KMS-11 (cell line): ENCODE measurements at regions not wholly inside any gene's neighbourhood (a gene's known extent, or its start where the extent isn't known, plus 50 kb on each side); places are given as distances from the start of the nearest gene placed in this dataset.

Source experiments
- H2AFZ ChIP-seq: fragments of 200-600 bp; sonication (generic); 2 replicates; pipeline ENCODE4 v1.6.1; 2016; ENCODE audit warnings: antibody characterized with exemption, mixed run types, low read depth
- H3K27ac ChIP-seq: fragments of 200-600 bp; sonication (generic); 2 replicates; pipeline ENCODE4 v1.6.1; 2016; ENCODE audit warnings: mild to moderate bottlenecking, mixed run types
- H3K27me3 ChIP-seq: fragments of 200-600 bp; sonication (generic); 2 replicates; pipeline ENCODE4 v1.6.1; 2017; ENCODE audit warnings: mild to moderate bottlenecking, low read depth, mixed run types, moderate library complexity; ENCODE audit not compliant: insufficient read depth
- H3K36me3 ChIP-seq: fragments of 200-600 bp; sonication (generic); 2 replicates; pipeline ENCODE4 v1.6.1; 2017; ENCODE audit warnings: mild to moderate bottlenecking, mixed run types; ENCODE audit not compliant: insufficient read depth
- H3K4me1 ChIP-seq: fragments of 200-600 bp; sonication (generic); 2 replicates; pipeline ENCODE4 v1.6.1; 2016; ENCODE audit warnings: mild to moderate bottlenecking, low read depth, mixed run types; ENCODE audit not compliant: poor library complexity, severe bottlenecking
- H3K4me2 ChIP-seq: fragments of 200-600 bp; sonication (generic); 2 replicates; pipeline ENCODE4 v1.7.0; 2016; ENCODE audit warnings: mild to moderate bottlenecking, mixed run types
- H3K4me3 ChIP-seq: fragments of 200-600 bp; sonication (generic); IDR thresholded peaks from 2 replicates; pipeline ENCODE4 v1.6.1; 2017; ENCODE audit warnings: low read depth, low read length, mixed read lengths; ENCODE audit not compliant: insufficient read depth
- H3K79me2 ChIP-seq: fragments of 200-600 bp; sonication (generic); 2 replicates; pipeline ENCODE4 v1.6.1; 2016; ENCODE audit warnings: low read depth, mixed run types; ENCODE audit not compliant: insufficient read depth
- H3K9ac ChIP-seq: fragments of 200-600 bp; sonication (generic); 2 replicates; pipeline ENCODE4 v1.6.1; 2016; ENCODE audit warnings: mild to moderate bottlenecking, mixed run types
- H4K20me1 ChIP-seq: fragments of 200-600 bp; sonication (generic); 2 replicates; pipeline ENCODE4 v1.6.1; 2016; ENCODE audit warnings: mild to moderate bottlenecking, mixed run types; ENCODE audit not compliant: insufficient read depth
- TF ChIP-seq, protein P1 (sequence below): fragments of 200-600 bp; sonication (generic); conservative IDR thresholded peaks from 2 replicates; pipeline ENCODE4 v1.6.1; 2017; ENCODE audit warnings: low read depth, mild to moderate bottlenecking, antibody characterized with exemption, low read length, moderate library complexity, mixed read lengths

DNA sequence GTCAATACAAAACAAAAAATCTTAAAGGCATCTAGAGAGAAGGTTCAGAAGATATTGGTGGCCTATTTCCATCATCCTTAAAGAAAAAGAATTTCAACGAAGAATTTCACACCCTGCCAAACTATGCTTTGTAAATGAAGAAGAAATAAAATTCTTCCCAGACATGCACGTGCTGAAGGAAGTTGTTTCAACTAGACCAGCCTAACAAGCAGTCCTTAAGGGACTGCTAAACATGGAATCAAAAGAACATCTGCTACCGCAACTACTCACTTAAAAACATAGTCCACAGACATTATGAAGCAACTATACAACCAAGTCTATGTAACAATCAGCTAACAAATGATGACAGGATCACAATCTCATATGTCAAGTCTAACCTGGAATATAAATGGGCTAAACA lies 584.9 kb upstream of the PTCHD4 start:
- H3K36me3 ChIP-seq: no peaks in the 10 kb centered on the region
- no peak overlapping the region for H3K9ac ChIP-seq
- H3K27ac ChIP-seq: no peak overlapping the region
- no peaks in the 10 kb centered on the region for H3K4me1 ChIP-seq
- H3K4me2 ChIP-seq: no peak overlapping the region
- no peak overlapping the region for H3K4me3 ChIP-seq
- no peaks in the 10 kb centered on the region for H4K20me1 ChIP-seq
- H3K79me2 ChIP-seq: no peaks in the 10 kb centered on the region
- no peak overlapping the region for H2AFZ ChIP-seq
- no peaks in the 10 kb centered on the region for H3K27me3 ChIP-seq
- TF ChIP-seq, protein P1, sequence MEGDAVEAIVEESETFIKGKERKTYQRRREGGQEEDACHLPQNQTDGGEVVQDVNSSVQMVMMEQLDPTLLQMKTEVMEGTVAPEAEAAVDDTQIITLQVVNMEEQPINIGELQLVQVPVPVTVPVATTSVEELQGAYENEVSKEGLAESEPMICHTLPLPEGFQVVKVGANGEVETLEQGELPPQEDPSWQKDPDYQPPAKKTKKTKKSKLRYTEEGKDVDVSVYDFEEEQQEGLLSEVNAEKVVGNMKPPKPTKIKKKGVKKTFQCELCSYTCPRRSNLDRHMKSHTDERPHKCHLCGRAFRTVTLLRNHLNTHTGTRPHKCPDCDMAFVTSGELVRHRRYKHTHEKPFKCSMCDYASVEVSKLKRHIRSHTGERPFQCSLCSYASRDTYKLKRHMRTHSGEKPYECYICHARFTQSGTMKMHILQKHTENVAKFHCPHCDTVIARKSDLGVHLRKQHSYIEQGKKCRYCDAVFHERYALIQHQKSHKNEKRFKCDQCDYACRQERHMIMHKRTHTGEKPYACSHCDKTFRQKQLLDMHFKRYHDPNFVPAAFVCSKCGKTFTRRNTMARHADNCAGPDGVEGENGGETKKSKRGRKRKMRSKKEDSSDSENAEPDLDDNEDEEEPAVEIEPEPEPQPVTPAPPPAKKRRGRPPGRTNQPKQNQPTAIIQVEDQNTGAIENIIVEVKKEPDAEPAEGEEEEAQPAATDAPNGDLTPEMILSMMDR: no peak

DNA sequence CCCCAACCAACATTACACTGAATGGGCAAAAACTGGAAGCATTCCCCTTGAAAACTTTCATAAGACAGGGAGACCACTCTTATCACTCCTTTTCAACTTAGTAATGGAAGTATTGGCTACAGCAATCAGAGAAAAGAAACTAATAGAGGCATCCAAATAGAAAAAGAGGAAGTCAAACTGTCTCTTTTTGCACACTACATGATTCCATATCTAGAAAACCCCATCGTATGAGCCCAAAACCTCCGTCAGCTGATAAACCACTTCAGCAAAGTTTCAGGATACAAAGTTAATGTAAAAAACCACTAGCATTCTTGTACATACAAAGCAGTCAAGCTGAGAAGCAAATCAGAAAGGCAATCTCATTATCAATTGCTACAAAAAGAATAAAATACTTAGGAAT lies 580.4 kb upstream of the PTCHD4 start:
- Histone ChIP-seq H3K4me1 (no peaks in the 10 kb centered on the region), H3K27me3 (no peaks in the 10 kb centered on the region), H3K9ac (no peak overlapping the region), H4K20me1 (no peaks in the 10 kb centered on the region), H3K79me2 (no peaks in the 10 kb centered on the region), H2AFZ (no peak overlapping the region), H3K4me2 (no peak overlapping the region), H3K4me3 (no peak overlapping the region), H3K36me3 (no peaks in the 10 kb centered on the region), H3K27ac (no peak overlapping the region)
- TF ChIP-seq, protein P1: no peak

DNA sequence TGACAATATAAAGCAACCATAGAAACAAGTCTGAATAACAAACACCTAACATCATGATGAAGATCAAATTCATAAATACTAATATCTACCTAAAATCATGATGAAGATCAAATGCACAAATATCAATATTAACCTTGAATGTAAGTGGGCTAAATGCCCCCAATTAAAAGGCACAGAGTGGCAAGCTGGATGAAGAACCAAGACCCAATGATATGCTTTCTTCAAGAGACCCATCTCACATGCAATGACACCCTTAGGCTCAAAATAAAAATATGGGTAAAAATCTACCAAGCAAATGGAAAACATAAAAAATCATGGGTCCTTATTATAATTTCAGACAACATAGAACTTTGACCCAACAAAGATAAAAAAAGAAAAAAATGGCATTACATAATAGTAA lies 578.5 kb upstream of the PTCHD4 start:
- H3K36me3 ChIP-seq: no peaks in the 10 kb centered on the region
- H3K79me2 ChIP-seq: no peaks in the 10 kb centered on the region
- H3K27me3 ChIP-seq: no peaks in the 10 kb centered on the region
- no peak overlapping the region for H3K9ac ChIP-seq
- TF ChIP-seq, protein P1: no peak
- no peaks in the 10 kb centered on the region for H4K20me1 ChIP-seq
- no peak overlapping the region for H3K4me2 ChIP-seq
- no peaks in the 10 kb centered on the region for H3K4me1 ChIP-seq
- H3K4me3 ChIP-seq: no peak overlapping the region
- H3K27ac ChIP-seq: no peak overlapping the region
- H2AFZ ChIP-seq: no peak overlapping the region

DNA sequence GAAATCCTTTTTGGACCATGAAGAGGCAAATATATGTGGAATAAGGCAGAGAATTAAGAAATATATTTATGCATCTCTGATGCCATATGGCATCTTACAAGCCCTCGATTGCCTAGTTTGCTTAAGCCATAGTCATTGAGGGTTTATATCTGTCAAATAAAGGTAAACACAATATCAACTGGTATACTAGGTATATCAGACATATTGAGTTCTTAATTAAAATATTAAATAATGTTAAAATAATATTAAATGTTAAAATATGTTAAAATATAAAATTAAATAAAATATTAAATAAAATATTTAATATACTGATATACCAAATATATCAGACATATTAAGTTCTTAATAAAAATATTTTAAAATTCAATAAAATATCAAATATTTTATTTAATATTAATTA lies 567.4 kb upstream of the PTCHD4 start:
- H3K36me3 ChIP-seq: no peaks in the 10 kb centered on the region
- no peaks in the 10 kb centered on the region for H4K20me1 ChIP-seq
- no peak overlapping the region for H3K4me2 ChIP-seq
- H3K79me2 ChIP-seq: no peaks in the 10 kb centered on the region
- H3K27me3 ChIP-seq: no peaks in the 10 kb centered on the region
- no peak overlapping the region for H3K27ac ChIP-seq
- TF ChIP-seq, protein P1: no peak
- no peak overlapping the region for H3K9ac ChIP-seq
- no peak overlapping the region for H3K4me3 ChIP-seq
- no peak overlapping the region for H2AFZ ChIP-seq
- H3K4me1 ChIP-seq: no peaks in the 10 kb centered on the region

DNA sequence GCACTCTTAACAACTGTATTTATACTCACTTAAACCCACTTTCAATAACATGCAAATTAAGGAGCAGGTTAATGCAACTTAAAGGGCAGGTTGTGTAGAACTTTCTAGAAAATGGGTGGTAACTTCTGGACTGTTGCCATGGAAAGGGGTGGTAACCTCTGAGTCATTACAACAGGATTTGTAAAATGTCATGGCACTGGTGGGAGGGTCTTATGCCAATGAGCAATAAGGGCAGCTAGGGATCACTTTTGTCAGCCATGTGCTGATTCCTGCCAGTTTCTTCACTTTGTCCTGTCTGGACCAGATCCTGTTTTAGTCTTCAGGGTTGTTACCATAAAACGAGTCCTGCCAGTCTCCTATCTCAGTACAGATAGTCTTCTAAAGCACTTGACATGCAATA lies 560.5 kb upstream of the PTCHD4 start:
- Histone ChIP-seq H3K4me2 (no peak overlapping the region), H2AFZ (no peak overlapping the region), H3K36me3 (no peaks in the 10 kb centered on the region), H3K9ac (no peak overlapping the region), H3K79me2 (no peaks in the 10 kb centered on the region), H3K27me3 (no peaks in the 10 kb centered on the region), H4K20me1 (no peaks in the 10 kb centered on the region), H3K27ac (no peak overlapping the region), H3K4me1 (no peaks in the 10 kb centered on the region), H3K4me3 (no peak overlapping the region)
- TF ChIP-seq, protein P1: no peak
